Right lobe of liver (tissue), 4 donors: ENCODE measurements at regions not wholly inside any gene's neighbourhood (a gene's known extent, or its start where the extent isn't known, plus 50 kb on each side); places are given as distances from the start of the nearest gene placed in this dataset.
"Not testable (repeated sequence)": the region's sequence is repeated elsewhere in the genome, so short reads cannot be mapped to it uniquely, and the experiment has no call there.

Experiments used
- CTCF ChIP-seq, 4 donors: fragments of 200-600 bp in 3 of 4; fragments of 450-650 bp in 1 of 4; IDR thresholded peaks; one replicate each; pipeline versions ENCODE4 v1.5.1 to v1.8.0; 2016 to 2022; ENCODE audit warnings: antibody characterized with exemption in 4 of 4, mild to moderate bottlenecking in 2 of 4
- POLR2A ChIP-seq: fragments of 450-650 bp; IDR thresholded peaks from one replicate; pipeline ENCODE4 v1.6.1; 2017; ENCODE audit warnings: antibody characterized with exemption, mild to moderate bottlenecking
- donor health status: DM: no; HTN: no; CAD: no.
- donor health status: DM: no; HTN: no; CAD: no.
- donor health status: DM: no; HTN: yes; CAD: no.

DNA sequence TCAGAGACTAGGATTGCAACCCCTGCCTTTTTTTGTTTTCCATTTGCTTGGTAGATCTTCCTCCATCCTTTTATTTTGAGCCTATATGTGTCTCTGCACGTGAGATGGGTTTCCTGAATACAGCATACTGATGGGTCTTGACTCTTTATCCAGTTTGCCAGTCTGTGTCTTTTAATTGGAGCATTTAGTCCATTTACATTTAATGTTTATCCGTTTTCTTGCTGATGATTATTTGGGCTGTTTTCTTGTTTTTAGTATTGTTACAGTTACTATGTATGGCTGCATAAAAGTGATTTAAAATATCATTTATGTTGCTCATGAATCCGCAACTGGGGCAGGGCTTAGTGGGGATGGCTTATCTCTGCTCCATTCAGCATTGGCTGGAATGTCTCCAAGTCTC lies 228.2 kb upstream of the RPS23 start:
- not testable (repeated sequence) for TF ChIP-seq CTCF (IDR thresholded peaks at IDR 0.05); POLR2A
